HepG2 (cell line): ENCODE measurements at regions not wholly inside any gene's neighbourhood (a gene's known extent, or its start where the extent isn't known, plus 50 kb on each side); places are given as distances from the start of the nearest gene placed in this dataset.
"Not testable (repeated sequence)": the region's sequence is repeated elsewhere in the genome, so short reads cannot be mapped to it uniquely, and the experiment has no call there.

ENCODE experiments used
- ATAC-seq: fragments of 200-7000 bp; cut with Tn5 transposase; 3 replicates; pipeline ENCODE4 v1.9.1; 2020; ENCODE audit warnings: mild to moderate bottlenecking, moderate library complexity
- BruUV-seq: library from RNA; stranded (reverse); fragments of 400-500 nt; replicated peaks from 2 replicates; lab custom pipeline; 2021; lab: Mats Ljungman, UMichigan
- CTCF ChIA-PET: fragments of 300-600 bp; formaldehyde crosslinking; extraction: SDS; loops from one replicate; lab custom pipeline; 2021; ENCODE audit warnings: low total read pairs, inconsistent platforms, low intra/inter-chr PET ratio; lab: Yijun Ruan, JAX
- POLR2A ChIA-PET: fragments of 350-600 bp; sonication (Branson Sonifier 250); formaldehyde crosslinking; loops from one replicate; lab custom pipeline; 2020; ENCODE audit warnings: antibody characterized with exemption, inconsistent platforms; lab: Yijun Ruan, JAX
- DNase-seq: peaks from one replicate; pipeline ENCODE4 v3.0.0-alpha.2; 2015; ENCODE audit warnings: low spot score
- FAIRE-seq: peaks from 3 replicates; lab custom pipeline; 2011; peaks lifted over from hg19 to GRCh38; lab: Jason Lieb, UNC
- H2AFZ ChIP-seq: one replicate; pipeline ENCODE4 v1.6.1; 2011; ENCODE audit warnings: low read length, inconsistent platforms
- H3K27ac ChIP-seq: fragments of 300-600 bp; 3 replicates; pipeline ENCODE4 v1.8.0; 2011; ENCODE audit warnings: mixed run types, mild to moderate bottlenecking, mixed read lengths, low read length, inconsistent platforms; ENCODE audit not compliant: insufficient read depth; ENCODE audit errors: extremely low read length
- H3K27me3 ChIP-seq, 2 experiments: fragments of 200-600 bp in 1 of 2; 2 replicates in 1 of 2; 3 replicates in 1 of 2; pipeline versions ENCODE4 v1.6.0 to v1.8.0; 2011; ENCODE audit warnings: low read length in 2 of 2, mild to moderate bottlenecking in 2 of 2, moderate library complexity in 2 of 2, inconsistent platforms in 1 of 2; ENCODE audit not compliant: insufficient read depth in 2 of 2, control insufficient read depth in 1 of 2
- H3K36me3 ChIP-seq, 2 experiments: fragments of 200-600 bp in 1 of 2; replicated peaks in 1 of 2; 2 replicates in 1 of 2; 3 replicates in 1 of 2; pipeline versions ENCODE4 v1.5.1 to v1.8.0; 2011; ENCODE audit warnings: low read length in 2 of 2, inconsistent platforms in 1 of 2; ENCODE audit not compliant: insufficient read depth in 2 of 2, control insufficient read depth in 1 of 2
- H3K4me1 ChIP-seq: 2 replicates; pipeline ENCODE4 v1.5.1; 2012; ENCODE audit warnings: low read length, inconsistent platforms; ENCODE audit not compliant: insufficient read depth
- H3K4me2 ChIP-seq: 2 replicates; pipeline ENCODE4 v1.6.0; 2011; ENCODE audit warnings: low read depth, low read length, inconsistent platforms
- H3K4me3 ChIP-seq, 3 experiments: fragments of 200-600 bp in 1 of 3; sonication (generic), shearing (Covaris generic) in 1 of 3; replicated peaks in 1 of 3; 2 replicates each; pipeline ENCODE4 v1.5.1; 2011 to 2016; ENCODE audit warnings: low read length in 3 of 3, inconsistent platforms in 2 of 3, low read depth in 2 of 3, mild to moderate bottlenecking in 2 of 3, control low read depth in 1 of 3, mixed read lengths in 1 of 3; ENCODE audit not compliant: insufficient read depth in 1 of 3
- H3K79me2 ChIP-seq: one replicate; pipeline ENCODE4 v1.6.1; 2011; ENCODE audit warnings: low read length, inconsistent platforms; ENCODE audit not compliant: insufficient read depth
- H3K9ac ChIP-seq: 2 replicates; pipeline ENCODE4 v1.6.0; 2011; ENCODE audit warnings: mild to moderate bottlenecking, low read depth, low read length, inconsistent platforms; ENCODE audit not compliant: insufficient read depth
- H3K9me3 ChIP-seq: 2 replicates; pipeline ENCODE4 v1.5.1; 2012; ENCODE audit warnings: mild to moderate bottlenecking, low read length
- H4K20me1 ChIP-seq: 2 replicates; pipeline ENCODE4 v1.6.0; 2011; ENCODE audit warnings: inconsistent platforms, mild to moderate bottlenecking, low read length, moderate library complexity; ENCODE audit not compliant: insufficient read depth
- CTCF ChIP-seq: sonication (generic); formaldehyde crosslinking; IDR thresholded peaks from 2 replicates; pipeline ENCODE4 v1.5.0; 2020; ENCODE audit warnings: mild to moderate bottlenecking, missing genetic modification reagents, moderate library complexity
- RAD21 ChIP-seq: fragments of 450-650 bp; formaldehyde crosslinking; IDR thresholded peaks from 2 replicates; pipeline ENCODE4 v1.5.0; 2020; ENCODE audit warnings: mild to moderate bottlenecking
- STAG1 ChIP-seq: sonication (generic); formaldehyde crosslinking; IDR thresholded peaks from 2 replicates; pipeline ENCODE4 v1.4.0; 2020; ENCODE audit warnings: missing genetic modification reagents
- WGBS: methylation state at CpG from one replicate; pipeline ENCODE4 v1.1.6; 2017; ENCODE audit warnings: low lambda C conversion rate; 5-methylcytosine and 5-hydroxymethylcytosine counted together
- in situ Hi-C: cut with HindIII; loops from 2 replicates; pipeline ENCODE4 v1.10.0; 2017; ENCODE audit warnings: low pct_unique_long_range_greater_than_20kb; ENCODE audit not compliant: extremely low pct_ligation_motif_present
- intact Hi-C: fragments of 100-400 bp; cut with micrococcal nuclease; formaldehyde crosslinking; loops from one replicate; pipeline ENCODE4 v1.10.0; 2022; ENCODE audit not compliant: unreplicated experiment

- TF ChIP-seq STAG1 (CRISPR knock-in tag) (peak; percentile 68), CTCF (CRISPR knock-in tag) (peak; percentile 69), RAD21 (CRISPR knock-in tag) (peak; percentile 24; the same call in 1 of the 2 replicates)
- POLR2A ChIA-PET, H3K27me3 ChIP-seq, H2AFZ ChIP-seq, ATAC-seq, H3K79me2 ChIP-seq, H3K4me3 ChIP-seq, H3K27ac ChIP-seq, intact Hi-C loops, H4K20me1 ChIP-seq, H3K4me1 ChIP-seq, H3K9me3 ChIP-seq, DNase-seq, H3K4me2 ChIP-seq, H3K9ac ChIP-seq, H3K36me3 ChIP-seq, in situ Hi-C loops, BruUV-seq: not testable (repeated sequence)
- peak; percentile 15 for FAIRE-seq
- CTCF ChIA-PET: interaction anchor here (1.1 kb wide), 1 partner anchor 50 kb away, joined by 4 read pairs; no protein-coding TSS in a partner anchor
- WGBS: 19% methylated on average over 9 of the region's 12 CpGs
Measured at GRCh38 chr4:3942569-3942971, 176.4 kb downstream of the ADRA2C start.

GRCh38 chr4:3943051-3943450 lies 176.9 kb downstream of the ADRA2C start:
- H3K27me3 ChIP-seq, H3K36me3 ChIP-seq, H3K79me2 ChIP-seq, H3K9me3 ChIP-seq, POLR2A ChIA-PET, H3K4me3 ChIP-seq, FAIRE-seq, CTCF ChIA-PET, DNase-seq, intact Hi-C loops, ATAC-seq, H3K4me1 ChIP-seq, in situ Hi-C loops, H3K27ac ChIP-seq, H3K9ac ChIP-seq, H4K20me1 ChIP-seq, H2AFZ ChIP-seq, H3K4me2 ChIP-seq: not testable (repeated sequence)
- 78% methylated on average over 7 of the region's 8 CpGs for WGBS
- BruUV-seq: TSS peak; percentile 37
